ENCODE measurements at regions not wholly inside any gene's neighbourhood (a gene's known extent, or its start where the extent isn't known, plus 50 kb on each side); places are given as distances from the start of the nearest gene placed in this dataset.

GRCh38 chr13:74794582-74794981, 660.4 kb upstream of the KLF12 start:
- no peak for DNase-seq

- no peak for DNase-seq
These were observed 659.9 kb upstream of the KLF12 start for GRCh38 chr13:74794147-74794546.

- peak in 2 of 3 donors; percentile 30 to 63 for DNase-seq
These were observed 650.8 kb upstream of the KLF12 start for GRCh38 chr13:74784959-74785358.

- DNase-seq: no peak
These were observed 644.7 kb upstream of the KLF12 start for GRCh38 chr13:74778946-74779345.

GRCh38 chr13:74778087-74778486, 643.9 kb upstream of the KLF12 start:
- DNase-seq: no peak

GRCh38 chr13:74774264-74774663, 640.1 kb upstream of the KLF12 start:
- peak in 1 of 3 donors; percentile 29 for DNase-seq

GRCh38 chr13:74773248-74773647, 639.0 kb upstream of the KLF12 start:
- DNase-seq: peak in 1 of 3 donors; percentile 66

GRCh38 chr13:74771964-74772363, 637.8 kb upstream of the KLF12 start:
- DNase-seq: peak in 1 of 3 donors; percentile 69

GRCh38 chr13:74770361-74770760, 636.2 kb upstream of the KLF12 start:
- peak in 2 of 3 donors; percentile 37 to 89 for DNase-seq

- no peak for DNase-seq
These were observed 635.1 kb upstream of the KLF12 start for GRCh38 chr13:74769333-74769732.

GRCh38 chr13:74768521-74769085, 634.4 kb upstream of the KLF12 start:
- DNase-seq: peak in 1 of 3 donors; percentile 45

- peak in 1 of 3 donors; percentile 37 for DNase-seq
These were observed 632.8 kb upstream of the KLF12 start for GRCh38 chr13:74767050-74767449.

GRCh38 chr13:74765955-74766354, 631.8 kb upstream of the KLF12 start:
- no peak for DNase-seq

GRCh38 chr13:74761801-74762757, 627.9 kb upstream of the KLF12 start:
- DNase-seq: peak; percentile 80 to 89 (median 89)

- DNase-seq: no peak
These were observed 624.0 kb upstream of the KLF12 start for GRCh38 chr13:74758188-74758587.

- no peak for DNase-seq
These were observed 620.9 kb upstream of the KLF12 start for GRCh38 chr13:74755065-74755464.

GRCh38 chr13:74751739-74752138, 617.5 kb upstream of the KLF12 start:
- DNase-seq: peak in 1 of 3 donors; percentile 29

GRCh38 chr13:74747186-74747955, 613.2 kb upstream of the KLF12 start:
- no peak for DNase-seq

GRCh38 chr13:74743992-74744391, 609.8 kb upstream of the KLF12 start:
- no peak for DNase-seq

- no peak for DNase-seq
These were observed 607.5 kb upstream of the KLF12 start for GRCh38 chr13:74741732-74742131.

GRCh38 chr13:74732736-74733385, 598.7 kb upstream of the KLF12 start:
- peak in 2 of 3 donors; percentile 32 to 37 for DNase-seq

- no peak for DNase-seq
These were observed 597.5 kb upstream of the KLF12 start for GRCh38 chr13:74731731-74732130.
